ENCODE measurements at regions not wholly inside any gene's neighbourhood (a gene's known extent, or its start where the extent isn't known, plus 50 kb on each side); places are given as distances from the start of the nearest gene placed in this dataset.

DNA sequence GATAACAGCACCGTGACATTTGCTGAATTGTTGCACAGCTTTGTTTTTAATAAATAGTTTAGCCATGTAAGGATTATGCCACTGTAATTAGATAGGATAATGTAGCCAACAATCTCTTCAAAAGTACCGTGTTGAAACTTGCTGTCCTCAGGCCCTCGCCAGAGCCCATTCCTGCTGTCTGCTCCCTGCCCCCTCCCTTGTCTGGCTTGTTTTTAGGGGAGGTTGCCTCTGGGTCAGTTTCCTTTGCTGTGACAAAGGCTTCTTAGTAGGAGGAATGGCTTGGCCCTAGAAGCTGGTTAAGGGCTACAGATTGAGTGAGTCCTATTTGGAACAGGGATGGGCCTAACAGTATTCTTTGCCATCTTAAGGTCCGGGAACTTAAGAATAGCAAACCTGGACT is 107.9 kb downstream of the LMO4 start:
- FAIRE-seq (no peak), DNase-seq (ENCODE audit: insufficient read length, low spot score) (no peak)

DNA sequence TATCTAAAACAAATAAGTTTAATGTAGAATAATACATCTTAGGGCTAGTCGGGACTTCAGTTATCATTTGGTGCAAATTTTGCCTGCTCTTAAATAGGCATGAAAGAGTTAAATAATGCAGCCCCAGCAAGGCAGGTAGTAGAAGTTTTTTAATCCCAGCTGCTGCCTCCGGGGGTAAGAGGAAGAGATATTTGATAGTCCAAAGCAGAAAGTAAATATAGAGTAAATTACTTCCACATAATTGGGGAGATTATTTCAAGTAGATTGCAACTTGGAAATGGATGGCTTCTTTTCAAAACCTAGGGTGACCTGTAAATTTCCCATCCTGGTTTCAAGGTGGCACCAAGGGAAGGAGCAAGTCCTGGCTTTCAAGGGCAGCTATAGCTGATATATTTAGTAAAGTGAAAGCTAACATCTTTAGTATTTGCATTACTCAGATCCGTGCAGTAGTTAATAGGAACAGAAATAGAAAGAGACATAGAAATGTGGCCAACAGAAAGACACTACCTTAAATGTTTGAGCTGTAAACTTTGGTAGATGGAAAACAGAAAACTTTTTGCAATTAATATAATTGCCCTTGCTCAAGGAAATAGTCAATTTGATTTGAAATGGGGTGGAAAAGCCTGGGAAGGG is 109.1 kb downstream of the LMO4 start:
- DNase-seq (ENCODE audit: insufficient read length, low spot score), result no peak
- no peak for FAIRE-seq

DNA sequence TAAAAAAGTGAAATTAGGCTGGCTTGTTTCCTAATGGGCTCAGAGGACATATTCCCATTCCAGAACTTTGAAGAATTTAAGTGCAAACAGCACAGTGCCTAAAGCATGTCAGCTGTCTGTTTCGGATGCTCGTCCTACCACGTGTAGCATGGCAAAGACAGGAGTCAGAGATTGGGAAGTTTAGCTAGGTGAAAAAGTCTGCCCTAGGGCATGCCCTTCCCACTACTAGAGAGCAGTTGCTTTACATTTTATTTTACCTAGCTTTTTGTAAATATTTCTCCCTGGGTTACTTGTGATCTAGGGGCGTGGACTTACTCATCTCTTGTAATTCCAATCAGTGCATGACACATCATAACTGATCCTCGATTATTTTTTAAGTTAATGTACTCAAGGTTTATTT is 111.1 kb downstream of the LMO4 start:
- FAIRE-seq (no peak), DNase-seq (ENCODE audit: insufficient read length, low spot score) (no peak)

DNA sequence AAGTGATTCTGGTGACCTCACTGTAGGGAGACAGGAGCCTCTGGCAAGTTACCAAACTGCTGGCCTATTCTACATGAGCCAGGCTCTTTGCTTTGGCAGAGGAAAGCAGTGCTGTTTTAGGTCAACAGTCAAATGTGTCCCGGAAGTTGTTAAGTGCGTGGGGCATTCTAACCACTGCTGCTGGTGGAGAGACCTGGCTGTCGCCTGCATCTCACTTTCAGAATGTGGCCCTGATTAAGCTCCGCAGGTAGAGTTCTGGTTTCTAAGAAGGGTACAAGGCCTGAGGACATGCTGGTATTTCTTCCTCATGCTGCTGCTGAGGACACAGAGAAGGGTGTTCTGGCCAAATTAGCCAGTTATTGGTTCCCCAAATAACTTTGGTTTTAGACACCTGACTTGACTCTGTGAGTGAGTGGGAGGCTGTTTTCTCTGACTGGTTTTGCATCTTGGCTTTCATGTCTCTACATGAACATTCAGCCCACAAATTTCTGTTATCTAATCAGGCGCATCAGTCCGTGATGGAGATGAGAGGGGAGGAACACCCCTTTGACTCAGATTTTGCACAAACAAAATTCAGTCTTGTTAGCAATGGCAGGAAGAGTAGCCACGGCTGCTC is 120.8 kb downstream of the LMO4 start:
- FAIRE-seq (no peak), DNase-seq (ENCODE audit: insufficient read length, low spot score) (no peak)

DNA sequence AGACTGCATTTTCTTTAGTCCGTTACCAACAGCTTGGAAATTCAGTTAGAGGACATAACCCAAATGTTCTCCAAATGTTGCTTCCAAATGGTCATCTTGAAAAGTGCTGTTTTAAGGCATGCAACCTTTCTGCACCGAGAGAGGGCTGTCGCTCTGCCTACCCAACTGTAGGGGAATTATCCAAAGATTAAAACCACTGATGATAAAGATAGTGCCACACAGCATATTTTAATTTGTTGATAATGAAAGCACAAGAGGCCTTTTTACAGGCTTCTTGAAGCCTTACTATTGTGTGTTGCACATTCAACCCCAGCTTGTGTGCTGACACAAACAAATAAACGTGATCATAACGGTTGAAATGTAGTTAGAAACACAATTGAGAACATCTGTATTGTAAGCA is 121.5 kb downstream of the LMO4 start:
- no peak for DNase-seq (ENCODE audit: insufficient read length, low spot score)
- no peak for FAIRE-seq

DNA sequence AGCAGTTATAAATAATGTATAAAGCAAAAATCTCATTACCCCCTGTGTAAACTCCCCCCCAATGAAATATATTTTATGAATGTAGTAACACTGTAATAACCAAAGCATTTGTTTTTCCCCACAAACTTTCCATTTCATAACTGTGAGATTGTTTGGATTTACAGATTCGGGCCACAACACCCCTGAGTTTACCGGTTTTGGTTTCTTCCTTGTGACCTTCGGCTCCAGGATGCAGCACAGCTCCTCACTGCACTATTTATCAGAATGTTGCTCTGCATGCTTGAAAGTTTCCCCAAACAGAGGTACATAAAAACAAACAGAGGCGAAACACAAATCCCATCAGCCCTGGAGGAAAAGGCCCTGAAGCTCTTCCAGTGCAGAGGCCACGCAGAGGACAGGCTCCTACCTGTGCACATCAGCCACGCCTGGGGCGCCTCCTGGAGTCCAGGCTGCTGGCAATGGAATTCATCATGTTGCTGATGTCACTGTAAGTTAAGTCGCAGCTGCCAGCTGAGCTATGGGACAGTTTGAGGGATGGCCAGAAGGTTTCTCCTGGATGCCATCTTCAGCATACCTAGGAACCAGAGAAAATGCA is 122.0 kb downstream of the LMO4 start:
- DNase-seq (ENCODE audit: insufficient read length, low spot score) (no peak), FAIRE-seq (no peak)

DNA sequence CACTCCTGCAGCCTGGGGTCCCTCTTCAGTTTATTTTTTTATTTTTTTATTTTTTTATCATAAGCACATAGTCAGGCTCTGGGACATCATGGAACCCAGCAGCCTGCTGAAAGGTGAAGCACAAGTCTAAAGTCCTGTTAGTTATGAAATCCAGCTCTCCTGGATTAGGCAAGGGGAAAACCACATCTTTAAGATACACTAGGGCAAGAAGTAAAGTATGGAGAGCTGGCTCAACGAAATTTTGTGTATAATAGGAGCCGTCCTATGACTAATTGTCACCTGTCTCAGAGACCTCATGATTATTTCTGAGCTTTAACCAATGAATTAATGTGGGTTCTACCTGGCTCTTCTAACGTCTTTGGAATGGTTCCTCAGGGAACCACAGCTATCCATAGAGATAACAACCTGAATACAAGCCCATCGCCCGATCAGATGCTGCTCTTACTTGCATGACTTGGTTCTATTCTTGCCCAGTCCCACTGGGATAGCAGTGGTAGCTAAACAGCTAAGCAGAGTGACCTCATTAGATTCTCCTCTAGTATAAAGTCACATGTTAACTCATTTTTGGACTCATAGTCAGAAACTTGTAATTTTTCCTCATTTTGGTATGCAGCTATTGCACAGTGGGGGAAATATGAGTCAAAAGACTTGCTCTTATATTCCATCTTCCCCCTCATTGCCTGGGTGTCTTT is 122.7 kb downstream of the LMO4 start:
- FAIRE-seq (no peak), DNase-seq (ENCODE audit: insufficient read length, low spot score) (no peak)

DNA sequence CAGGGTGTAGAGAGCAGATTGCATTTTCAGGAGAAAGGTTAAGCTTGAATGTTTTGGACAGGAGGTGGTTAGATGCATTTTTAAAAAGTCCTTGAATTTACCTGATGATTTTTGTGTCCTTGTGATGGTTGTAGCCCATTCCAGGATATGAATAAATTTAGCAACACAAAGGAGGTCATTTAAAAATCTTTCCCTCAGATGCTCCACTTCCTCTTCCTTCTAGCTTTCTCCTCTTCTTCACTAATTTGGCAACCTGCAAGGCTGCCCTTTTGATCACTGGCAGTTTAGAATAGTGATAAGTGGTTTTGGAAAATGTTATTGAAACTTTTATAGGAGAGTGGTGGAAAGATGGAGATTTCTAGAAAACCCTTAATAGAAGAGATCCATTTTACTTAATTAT is 124.0 kb downstream of the LMO4 start:
- DNase-seq (ENCODE audit: insufficient read length, low spot score) (no peak), FAIRE-seq (no peak)

DNA sequence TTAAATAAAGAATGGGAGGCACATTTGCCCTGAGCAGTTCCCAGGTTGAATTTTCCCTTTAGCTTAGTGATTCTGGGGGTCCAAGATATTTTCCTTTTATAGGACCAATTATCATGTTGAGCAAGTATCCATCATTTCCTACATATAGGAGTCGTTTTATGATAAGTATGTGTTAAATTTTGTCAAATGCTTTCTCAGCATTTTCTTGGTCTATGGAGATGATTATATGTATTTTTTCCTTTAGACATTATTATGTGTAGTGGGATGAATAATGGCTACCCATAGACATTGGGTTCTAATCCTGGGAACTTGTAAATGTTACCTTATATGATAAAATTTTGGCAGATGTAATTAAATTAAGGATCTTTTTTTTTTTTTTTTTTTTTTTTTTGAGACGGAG is 128.7 kb downstream of the LMO4 start:
- FAIRE-seq (no peak), DNase-seq (ENCODE audit: insufficient read length, low spot score) (no peak)

DNA sequence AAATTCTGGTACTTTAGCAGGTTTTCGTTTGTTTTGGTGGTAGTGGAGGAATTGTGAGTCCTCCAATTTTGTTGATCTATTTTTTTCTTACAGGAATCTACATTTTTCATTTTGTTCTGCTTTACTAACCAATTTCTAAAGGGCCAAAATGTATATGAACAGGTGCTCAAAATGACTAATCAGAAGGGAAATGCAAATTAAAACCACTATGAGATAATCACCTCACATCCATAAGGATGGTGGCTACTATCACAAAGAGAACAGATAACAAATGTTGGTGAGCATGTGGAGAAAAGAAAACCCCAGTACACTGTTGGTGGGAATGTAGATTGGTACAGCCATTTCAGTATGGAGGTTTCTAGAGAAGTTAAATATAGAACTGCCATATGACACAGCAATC is 134.2 kb downstream of the LMO4 start:
- DNase-seq (ENCODE audit: insufficient read length, low spot score) (no peak), FAIRE-seq (no peak)

DNA sequence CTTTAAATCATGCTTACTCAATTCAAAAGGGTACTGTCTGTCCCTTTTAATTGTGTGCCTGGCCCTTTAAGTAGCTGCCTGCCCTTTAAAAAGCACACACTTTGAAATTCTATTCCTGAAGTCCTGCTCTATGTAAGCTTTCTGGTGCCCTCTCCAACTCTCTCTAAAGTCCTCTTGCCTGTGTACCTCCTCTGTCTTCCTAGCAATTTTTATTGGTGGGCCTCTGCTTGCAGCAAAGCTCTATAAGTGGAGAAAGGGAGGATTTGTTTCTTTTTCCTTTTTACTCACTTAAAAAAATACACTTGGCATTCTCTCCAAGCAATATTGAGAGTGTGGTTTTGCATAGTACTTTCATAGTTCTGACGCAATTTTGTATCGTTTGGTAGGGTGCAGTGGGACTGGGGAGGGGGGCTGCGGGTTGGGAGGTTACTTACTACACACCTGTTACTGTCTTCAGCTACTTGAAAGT is 135.4 kb downstream of the LMO4 start:
- no peak for FAIRE-seq
- DNase-seq (ENCODE audit: insufficient read length, low spot score), result no peak

DNA sequence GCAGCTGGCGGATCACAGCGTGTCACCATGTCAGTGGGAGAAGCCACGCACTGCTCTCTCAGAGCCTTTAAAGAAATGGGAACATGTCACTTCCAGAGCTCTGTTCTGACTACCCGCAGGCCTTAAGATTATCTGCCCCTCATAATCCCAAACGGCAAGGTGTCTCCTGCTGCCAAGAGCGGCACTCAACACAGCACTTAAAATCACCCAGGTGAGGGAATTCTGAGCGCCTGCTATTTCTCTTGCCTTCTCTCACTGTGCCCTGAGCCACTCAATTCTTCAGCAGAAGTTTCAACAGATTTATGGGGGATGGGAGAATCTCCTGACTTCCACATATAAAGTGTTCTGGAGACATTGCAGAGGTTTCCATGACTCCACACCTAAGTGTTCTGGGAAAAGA is 137.9 kb downstream of the LMO4 start:
- DNase-seq (ENCODE audit: insufficient read length, low spot score) (no peak), FAIRE-seq (no peak)

DNA sequence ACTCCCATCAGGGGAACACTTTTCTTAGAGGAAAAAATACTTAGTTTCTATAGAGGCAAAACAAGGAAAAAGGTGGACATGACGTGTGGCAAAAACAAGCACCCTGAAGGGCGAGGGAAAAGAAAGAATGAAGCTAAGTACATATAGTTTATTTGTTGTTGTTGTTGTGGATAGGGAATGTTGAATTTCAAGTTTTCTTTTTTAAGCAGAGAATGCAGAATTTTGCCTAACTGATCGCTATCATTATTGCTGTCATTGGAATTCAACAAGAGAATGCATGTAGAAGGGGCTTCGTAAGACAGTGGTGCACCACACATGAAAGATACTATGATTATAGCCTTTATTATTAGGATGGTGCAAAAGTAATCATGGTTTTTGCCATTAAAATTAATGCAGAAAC is 144.0 kb downstream of the LMO4 start:
- FAIRE-seq, result no peak
- DNase-seq (ENCODE audit: insufficient read length, low spot score), result no peak

DNA sequence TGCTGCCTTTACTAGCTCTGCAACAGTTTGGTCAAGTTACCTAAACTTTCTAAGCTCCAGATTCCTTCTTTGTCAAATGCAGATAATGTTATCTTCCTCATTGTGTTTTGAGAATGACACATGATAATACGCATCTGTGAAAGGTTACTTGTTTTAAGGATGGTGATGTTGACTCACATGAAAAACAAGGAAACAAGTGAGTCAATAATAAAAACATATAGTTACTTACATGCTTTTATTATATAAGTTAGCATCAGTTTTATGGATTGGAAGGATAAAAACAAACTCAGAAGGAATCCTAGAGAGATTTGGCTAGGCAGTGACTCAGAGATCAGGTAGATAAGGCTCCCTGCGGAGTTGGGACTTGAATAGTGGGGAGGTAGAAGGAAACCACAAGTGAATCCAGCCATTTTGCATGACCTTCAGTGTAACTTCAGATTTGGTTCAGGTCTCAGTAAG is 144.6 kb downstream of the LMO4 start:
- FAIRE-seq, result no peak
- DNase-seq (ENCODE audit: insufficient read length, low spot score), result no peak

DNA sequence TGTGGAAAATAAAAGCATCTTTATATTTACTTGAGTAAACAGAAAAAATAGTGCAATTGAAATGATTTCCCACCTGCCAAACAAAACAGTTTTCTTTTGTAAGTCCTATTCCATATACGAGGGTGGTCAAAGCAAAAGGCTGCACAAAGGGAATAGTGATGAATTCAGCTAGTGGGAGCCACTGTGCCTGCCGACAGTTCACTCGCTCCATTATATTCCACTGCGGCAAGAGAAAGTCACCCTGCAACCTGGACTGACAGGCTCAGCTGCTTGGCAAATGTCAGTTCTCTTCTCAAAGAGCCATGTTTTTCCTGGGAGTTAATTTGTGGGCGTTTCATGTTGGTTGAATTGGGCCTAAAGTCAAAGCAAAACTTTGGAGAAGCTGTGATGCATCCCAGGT is 145.4 kb downstream of the LMO4 start:
- FAIRE-seq (no peak), DNase-seq (ENCODE audit: insufficient read length, low spot score) (no peak)

DNA sequence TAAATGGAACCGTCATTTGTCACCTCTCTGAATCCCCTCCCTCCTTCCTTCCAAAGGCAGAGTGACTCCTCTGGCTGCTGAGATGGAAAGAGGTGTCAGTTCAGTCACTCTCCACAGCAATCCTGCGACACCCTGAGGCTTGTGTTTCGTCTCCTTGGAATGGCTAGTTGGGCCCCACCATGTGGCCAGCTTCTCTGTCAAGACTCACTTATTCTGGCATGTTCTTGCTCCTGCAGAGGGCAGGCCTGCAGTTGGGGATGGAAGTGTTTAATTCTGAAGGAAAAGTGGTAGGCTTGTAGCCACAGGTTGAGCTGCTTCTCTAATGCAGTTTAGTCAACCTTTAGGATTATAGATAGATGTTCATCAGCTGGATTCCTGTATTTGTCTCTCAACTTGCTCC is 149.6 kb downstream of the LMO4 start:
- DNase-seq (ENCODE audit: insufficient read length, low spot score) (no peak), FAIRE-seq (no peak)

DNA sequence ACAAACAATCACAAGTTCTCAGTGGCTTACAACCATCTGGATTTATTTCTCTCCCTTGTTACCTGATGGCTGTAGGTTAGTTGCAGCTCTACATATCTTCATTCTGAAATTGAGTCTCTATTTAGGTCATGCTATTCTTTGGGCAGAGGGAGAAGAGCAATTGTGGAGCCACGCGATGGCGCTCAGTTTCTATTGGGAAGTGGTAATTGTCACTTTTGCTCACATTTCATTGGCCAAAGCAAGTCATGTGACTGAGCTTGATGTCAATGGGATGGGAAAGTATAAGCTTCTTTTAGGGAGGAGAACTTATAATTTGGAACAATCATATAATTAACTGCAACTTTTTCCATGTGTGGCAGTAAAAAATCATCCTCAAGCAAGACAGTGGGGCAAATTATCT is 166.5 kb downstream of the LMO4 start:
- DNase-seq (ENCODE audit: insufficient read length, low spot score) (no peak), FAIRE-seq (no peak)

DNA sequence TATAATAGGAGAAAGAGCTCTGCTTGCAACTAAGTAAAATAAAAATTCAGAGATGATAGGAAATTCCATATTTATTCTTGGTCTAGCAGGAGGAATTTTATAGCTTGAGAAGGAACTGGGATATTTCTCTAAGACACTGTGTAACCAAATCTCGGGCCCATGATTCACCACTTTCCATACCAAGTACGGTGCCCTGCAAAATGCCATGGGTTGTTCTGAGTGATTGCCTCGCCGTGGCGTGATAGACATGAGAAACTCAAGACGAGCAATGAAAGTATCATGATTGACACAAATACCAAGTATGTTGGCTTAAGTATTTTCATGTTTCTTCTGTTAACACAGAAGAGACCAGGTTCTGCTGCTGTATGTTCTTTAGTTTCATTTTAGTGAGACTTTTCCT is 167.2 kb downstream of the LMO4 start:
- DNase-seq (ENCODE audit: insufficient read length, low spot score), result no peak

DNA sequence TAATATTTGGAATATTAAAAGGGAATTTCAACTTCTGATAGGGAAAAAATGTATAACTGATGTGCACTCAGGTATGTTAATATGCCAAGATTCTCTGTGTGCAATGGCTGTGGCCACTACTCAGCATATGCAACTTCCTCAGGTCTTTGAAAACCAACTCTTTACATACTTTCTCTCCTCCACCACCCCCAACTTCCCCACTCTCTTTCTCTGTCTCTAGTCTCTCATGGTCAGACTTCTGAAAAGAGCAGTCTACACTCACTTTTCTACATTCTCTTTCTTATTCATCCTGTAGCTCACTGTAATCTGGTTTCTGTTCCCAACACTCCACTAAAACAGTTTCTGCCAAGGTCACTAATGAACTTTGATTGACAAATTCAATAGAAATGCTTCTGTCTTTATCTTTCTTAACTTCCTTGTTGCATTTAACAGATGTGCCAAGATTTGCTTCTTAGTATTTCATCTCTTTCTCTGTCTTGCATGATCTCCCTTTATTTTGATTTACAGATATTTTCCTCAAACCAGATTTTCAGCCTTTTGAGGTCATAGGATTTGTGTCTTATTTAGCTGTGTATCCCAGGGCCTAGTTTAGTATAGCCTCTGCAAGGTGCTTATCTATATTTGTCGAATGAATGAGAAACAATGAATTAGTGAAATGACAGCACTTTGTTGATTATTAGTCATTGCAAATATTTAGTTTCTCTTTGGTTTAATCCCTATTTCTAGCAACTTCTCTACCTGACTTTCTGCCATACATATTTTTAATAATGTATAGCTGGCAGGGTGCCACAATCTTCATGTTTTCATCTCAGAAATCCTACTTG is 168.9 kb downstream of the LMO4 start:
- FAIRE-seq (no peak), DNase-seq (ENCODE audit: insufficient read length, low spot score) (no peak)

More for the DNA sequence above, 167.2 kb downstream of the LMO4 start:
- FAIRE-seq, result no peak

DNA sequence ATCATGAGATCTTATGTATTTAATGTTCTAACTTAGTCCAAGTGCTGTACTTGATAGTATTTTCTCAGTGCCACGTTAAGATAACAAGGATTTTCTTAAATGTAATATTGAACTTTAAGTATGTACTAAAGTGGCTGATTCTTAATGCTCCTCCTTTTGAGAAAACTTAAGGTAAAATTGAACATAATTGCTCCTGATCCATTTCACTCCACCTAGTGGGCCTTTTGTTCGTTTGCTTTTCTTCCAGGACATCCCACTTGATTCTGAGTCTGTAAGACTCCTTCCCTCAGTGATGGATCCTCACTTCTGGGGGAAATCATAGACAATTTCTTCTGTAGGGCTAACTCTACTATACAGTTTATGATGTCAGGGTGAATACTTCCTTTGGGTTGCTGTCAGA is 173.1 kb downstream of the LMO4 start:
- no peak for FAIRE-seq

DNA sequence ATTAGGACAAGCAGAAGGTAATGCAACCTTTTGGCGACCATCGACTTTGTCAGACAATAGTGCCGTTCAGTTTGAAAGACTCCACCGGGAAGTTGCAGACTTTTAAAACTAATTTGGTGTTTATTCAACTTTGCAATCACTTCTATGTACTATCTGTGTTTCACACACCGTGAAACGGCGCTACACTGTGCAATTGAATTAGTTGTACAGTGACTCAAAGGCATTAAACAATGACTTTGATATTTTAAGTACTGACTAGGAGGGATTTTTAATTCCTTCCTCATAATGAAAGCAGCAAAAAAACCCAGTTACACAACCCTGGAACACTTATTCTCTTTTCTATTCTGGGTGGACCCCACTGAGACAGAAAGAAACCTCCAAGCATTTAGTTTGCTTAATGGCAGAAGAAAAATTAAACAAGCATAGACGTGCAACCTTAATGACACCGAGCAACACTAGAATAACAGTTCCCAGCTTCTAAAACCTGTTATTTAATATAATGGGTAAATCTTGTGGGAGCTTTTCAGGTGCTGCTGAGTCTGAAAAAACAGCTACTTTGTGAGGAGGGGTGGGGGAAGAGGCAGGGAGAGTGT is 176.8 kb downstream of the LMO4 start:
- DNase-seq (ENCODE audit: insufficient read length, low spot score) (no peak), FAIRE-seq (no peak)

More for the DNA sequence above, 173.1 kb downstream of the LMO4 start:
- no peak for DNase-seq (ENCODE audit: insufficient read length, low spot score)

All from HTR-8/SVneo (cell line).